Brain microvascular endothelial cell (primary cell): ENCODE measurements at regions not wholly inside any gene's neighbourhood (a gene's known extent, or its start where the extent isn't known, plus 50 kb on each side); places are given as distances from the start of the nearest gene placed in this dataset.

Experiments used
- DNase-seq: peaks from one replicate; pipeline ENCODE4 v3.0.0-alpha.2; 2020
- H3K27ac ChIP-seq: fragments of 250-450 bp; sonication (Bioruptor Pico); 2 replicates; pipeline ENCODE4 v1.5.1; 2020; ENCODE audit warnings: mild to moderate bottlenecking, moderate library complexity
- H3K27me3 ChIP-seq: fragments of 250-450 bp; sonication (Bioruptor Pico); replicated peaks from 2 replicates; pipeline ENCODE4 v1.5.1; 2020; ENCODE audit warnings: mild to moderate bottlenecking
- H3K36me3 ChIP-seq: fragments of 250-450 bp; sonication (Bioruptor Pico); replicated peaks from 2 replicates; pipeline ENCODE4 v1.5.1; 2020; ENCODE audit warnings: mild to moderate bottlenecking
- H3K4me3 ChIP-seq: 2 replicates; pipeline ENCODE4 v1.5.1; 2011; ENCODE audit warnings: low read depth, mild to moderate bottlenecking, control low read depth, low read length, moderate library complexity
- in situ Hi-C: cut with HindIII; loops from 2 replicates; pipeline ENCODE4 v1.10.0; 2017; ENCODE audit warnings: low sequenced_read_pairs, low pct_ligation_motif_present
- TF ChIP-seq, protein P1 (sequence below): IDR thresholded peaks from 2 replicates; pipeline ENCODE4 v1.5.1; 2011; ENCODE audit warnings: low read depth, mild to moderate bottlenecking, moderate library complexity, low read length, control low read depth, inconsistent platforms; ENCODE audit errors: missing control alignments

DNA sequence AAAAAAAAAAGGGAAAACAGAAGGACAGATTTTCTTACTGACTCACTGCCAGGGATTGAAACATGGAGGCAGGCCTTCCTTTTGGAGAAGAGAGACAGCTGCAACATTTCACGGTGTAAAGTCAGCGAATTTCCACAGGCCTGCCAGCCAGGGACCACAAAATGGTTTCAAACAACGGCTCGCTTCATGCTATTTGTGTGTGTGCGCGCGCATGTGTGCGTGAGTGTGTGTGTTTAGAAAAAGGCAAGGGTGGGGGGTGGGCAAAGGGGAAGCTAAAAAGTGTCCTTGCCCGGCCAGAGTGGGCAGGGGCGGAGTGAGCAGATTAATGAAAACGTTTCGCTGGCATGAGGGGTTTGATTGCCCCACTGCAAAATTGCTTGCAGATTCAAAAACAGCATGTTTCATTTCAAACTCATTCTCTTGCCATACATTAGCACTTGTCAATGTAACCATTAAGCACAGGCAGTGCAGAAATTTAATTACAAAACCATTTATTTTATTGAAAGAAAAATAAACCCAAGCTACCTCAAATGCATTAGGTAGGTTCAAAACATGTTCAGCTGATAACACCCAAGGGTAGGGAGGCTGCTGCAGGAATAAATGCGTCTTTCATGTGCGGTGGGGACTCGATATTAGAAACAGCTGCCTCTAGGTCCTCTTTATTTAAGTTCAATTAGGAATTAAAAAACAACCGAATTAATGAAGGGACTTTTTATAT, 182.1 kb upstream of the SIX2 start:
- Histone ChIP-seq H3K27ac (no peak overlapping the region), H3K27me3 (no peaks in the 10 kb centered on the region), H3K4me3 (no peak overlapping the region), H3K36me3 (no peaks in the 10 kb centered on the region)
- DNase-seq, result no peak
- TF ChIP-seq, protein P1, sequence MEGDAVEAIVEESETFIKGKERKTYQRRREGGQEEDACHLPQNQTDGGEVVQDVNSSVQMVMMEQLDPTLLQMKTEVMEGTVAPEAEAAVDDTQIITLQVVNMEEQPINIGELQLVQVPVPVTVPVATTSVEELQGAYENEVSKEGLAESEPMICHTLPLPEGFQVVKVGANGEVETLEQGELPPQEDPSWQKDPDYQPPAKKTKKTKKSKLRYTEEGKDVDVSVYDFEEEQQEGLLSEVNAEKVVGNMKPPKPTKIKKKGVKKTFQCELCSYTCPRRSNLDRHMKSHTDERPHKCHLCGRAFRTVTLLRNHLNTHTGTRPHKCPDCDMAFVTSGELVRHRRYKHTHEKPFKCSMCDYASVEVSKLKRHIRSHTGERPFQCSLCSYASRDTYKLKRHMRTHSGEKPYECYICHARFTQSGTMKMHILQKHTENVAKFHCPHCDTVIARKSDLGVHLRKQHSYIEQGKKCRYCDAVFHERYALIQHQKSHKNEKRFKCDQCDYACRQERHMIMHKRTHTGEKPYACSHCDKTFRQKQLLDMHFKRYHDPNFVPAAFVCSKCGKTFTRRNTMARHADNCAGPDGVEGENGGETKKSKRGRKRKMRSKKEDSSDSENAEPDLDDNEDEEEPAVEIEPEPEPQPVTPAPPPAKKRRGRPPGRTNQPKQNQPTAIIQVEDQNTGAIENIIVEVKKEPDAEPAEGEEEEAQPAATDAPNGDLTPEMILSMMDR, result no peak
- in situ Hi-C loops, result no loop called here

DNA sequence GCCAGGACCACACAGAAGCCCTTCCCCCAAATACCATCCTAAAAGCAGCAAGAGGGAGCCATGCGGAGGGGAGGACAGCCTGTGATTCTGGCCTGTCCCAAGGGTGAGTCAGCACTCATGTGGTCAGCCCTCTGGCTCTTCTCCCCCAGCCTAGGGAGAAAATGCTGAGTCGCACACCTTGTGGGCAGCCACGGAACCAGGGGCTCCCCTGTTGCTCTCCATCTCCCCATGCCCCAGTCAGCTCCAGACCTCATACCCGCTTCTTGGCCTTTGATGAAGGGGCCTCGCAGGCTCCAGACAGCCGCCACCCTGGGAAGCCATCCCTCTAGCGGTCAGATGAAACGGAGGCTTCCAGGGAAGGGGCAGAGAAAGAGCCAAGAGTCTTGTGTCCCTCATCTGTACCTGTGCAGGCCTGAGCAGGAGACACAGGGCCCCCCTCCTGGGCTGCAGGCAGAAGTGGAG, 181.3 kb upstream of the SIX2 start:
- Histone ChIP-seq H3K27ac (no peak overlapping the region), H3K36me3 (no peaks in the 10 kb centered on the region), H3K27me3 (no peaks in the 10 kb centered on the region), H3K4me3 (no peak overlapping the region)
- TF ChIP-seq, protein P1, result peak; percentile 25
- no peak for DNase-seq
- in situ Hi-C loops, result no loop called here

DNA sequence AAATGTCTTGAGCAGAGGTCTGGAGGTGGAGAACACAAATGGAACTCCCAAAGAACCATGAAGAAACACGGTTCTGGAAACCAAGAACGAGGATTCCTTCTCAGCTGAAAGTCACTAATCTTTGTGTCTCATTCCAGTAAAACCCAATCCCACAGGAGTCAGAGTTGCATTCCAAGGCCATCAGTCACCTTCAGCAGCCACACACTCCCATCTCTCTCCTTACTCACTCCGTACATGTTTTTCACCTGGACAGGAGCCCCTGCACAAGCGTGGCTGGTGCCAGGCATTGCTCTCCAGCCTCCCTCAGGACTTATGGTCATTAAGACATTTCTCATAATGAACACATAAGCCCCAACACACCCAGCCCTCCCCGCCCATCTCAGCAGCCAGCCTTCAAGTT, 175.4 kb upstream of the SIX2 start:
- TF ChIP-seq, protein P1, result no peak
- no peak overlapping the region for H3K4me3 ChIP-seq
- peak; percentile 67 for DNase-seq
- in situ Hi-C loops, result no loop called here
- H3K27ac ChIP-seq, result no peak overlapping the region
- H3K27me3 ChIP-seq, result no peaks in the 10 kb centered on the region
- H3K36me3 ChIP-seq, result no peaks in the 10 kb centered on the region

DNA sequence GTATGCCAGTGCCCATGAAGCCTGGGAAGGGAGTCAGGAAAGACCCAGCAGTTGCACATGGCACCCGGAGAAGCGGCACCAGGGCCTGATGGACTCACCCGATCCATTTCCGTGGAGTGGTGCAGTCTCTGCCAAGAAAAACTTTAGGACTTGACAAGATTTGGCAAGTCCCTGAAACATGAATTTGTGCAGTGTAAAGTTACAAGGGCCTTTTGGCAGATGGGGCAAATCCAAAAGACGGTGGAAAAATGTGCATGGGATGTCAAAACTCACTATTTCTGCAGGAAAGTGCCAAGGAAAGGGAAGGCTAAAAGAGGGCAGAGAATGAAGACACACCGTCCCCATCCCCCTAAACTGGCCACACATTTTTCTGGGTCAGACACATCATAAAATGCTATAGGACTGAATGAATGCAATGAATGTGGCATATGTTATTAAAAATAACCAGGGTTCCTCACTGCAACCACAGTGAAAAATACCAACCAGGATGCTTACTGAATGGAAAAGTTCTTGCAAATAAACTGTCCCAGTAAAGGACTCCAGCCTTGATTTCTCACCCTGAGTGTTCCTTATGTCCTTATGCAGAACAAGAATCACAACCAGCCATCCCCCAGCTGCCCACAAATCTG, 173.5 kb upstream of the SIX2 start:
- no peaks in the 10 kb centered on the region for H3K27me3 ChIP-seq
- H3K36me3 ChIP-seq, result no peaks in the 10 kb centered on the region
- in situ Hi-C loops, result no loop called here
- H3K27ac ChIP-seq, result no peak overlapping the region
- TF ChIP-seq, protein P1, result no peak
- peak; percentile 10 for DNase-seq
- H3K4me3 ChIP-seq, result no peak overlapping the region

DNA sequence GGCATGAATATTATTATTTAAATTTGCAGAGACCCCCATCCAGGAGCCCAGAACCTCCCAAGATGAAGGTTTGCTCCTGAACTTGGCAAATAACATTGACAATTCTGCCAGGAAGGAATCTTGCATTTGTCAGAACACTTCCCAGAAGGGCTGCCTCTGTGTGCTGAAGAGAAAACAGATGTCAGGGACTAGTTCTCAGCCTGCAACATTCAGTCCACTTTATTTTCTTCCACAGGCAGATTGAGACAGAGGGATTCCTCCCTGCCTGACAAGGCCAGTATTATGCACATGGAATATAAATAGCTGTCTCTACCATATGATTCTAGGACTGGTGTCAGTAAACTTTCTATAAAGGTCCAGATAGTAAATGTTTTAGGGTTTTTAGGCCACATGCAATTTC, 171.5 kb upstream of the SIX2 start:
- in situ Hi-C loops, result no loop called here
- H3K36me3 ChIP-seq, result no peaks in the 10 kb centered on the region
- no peak overlapping the region for H3K4me3 ChIP-seq
- TF ChIP-seq, protein P1, result no peak
- H3K27me3 ChIP-seq, result no peaks in the 10 kb centered on the region
- no peak overlapping the region for H3K27ac ChIP-seq
- DNase-seq, result no peak
